ENCODE measurements at regions not wholly inside any gene's neighbourhood (a gene's known extent, or its start where the extent isn't known, plus 50 kb on each side); places are given as distances from the start of the nearest gene placed in this dataset.
"Not testable (repeated sequence)": the region's sequence is repeated elsewhere in the genome, so short reads cannot be mapped to it uniquely, and the experiment has no call there.

GRCh38 chr3:117003501-117003900 lies 293.9 kb downstream of the TUSC7 start:
- DNase-seq (ENCODE audit: low spot score), result no peak

- no peak for DNase-seq (ENCODE audit: low spot score)
Measured at GRCh38 chr3:117005274-117005673, 295.7 kb downstream of the TUSC7 start.

DNA sequence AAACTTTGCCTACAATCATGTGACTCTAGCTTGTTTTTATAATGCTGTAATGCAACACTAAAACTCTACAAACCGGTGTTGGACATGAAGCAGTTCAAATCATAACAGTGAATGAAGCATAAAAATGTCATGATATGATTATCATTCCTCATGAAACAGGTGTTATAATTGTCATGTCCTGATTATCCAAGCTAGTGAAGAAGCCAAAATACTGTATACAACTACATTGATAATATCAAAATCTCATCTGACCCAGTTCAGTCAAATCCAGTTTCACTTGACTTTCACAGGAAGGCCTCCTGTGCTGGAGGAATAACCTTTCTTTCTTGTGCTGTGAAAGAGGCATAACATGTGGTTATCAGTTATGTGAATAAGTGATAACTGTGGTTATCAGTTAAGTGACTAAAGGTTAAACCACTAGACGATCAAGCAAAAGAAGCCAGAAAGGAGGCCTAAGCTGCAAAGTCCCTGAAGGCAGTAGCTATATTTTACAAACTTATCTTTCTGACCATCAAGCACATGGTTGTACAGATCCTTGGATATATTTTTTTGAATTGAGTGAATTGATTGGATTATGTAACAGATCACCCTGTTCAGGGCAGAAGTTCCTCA lies 296.4 kb downstream of the TUSC7 start:
- DNase-seq (ENCODE audit: low spot score), result no peak

DNA sequence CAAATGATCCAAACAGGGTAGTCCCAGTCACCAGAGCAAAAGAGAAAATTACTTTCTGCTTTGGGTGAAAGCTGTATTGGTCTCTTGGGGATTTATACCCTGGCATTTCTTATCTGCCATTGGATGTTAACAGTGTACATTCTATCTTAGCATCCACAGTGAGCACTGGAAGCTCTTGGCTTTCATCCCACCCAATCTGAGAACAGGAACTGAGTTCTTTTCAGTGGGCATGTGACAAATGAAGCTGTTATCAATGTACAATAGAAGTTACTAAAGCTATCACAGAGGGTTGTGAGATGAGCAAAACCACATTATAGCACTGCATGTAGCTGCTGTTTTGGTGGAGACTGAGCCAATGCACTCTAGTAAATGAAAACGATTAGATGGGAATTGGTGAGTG lies 300.7 kb downstream of the TUSC7 start:
- no peak for DNase-seq (ENCODE audit: low spot score)

DNA sequence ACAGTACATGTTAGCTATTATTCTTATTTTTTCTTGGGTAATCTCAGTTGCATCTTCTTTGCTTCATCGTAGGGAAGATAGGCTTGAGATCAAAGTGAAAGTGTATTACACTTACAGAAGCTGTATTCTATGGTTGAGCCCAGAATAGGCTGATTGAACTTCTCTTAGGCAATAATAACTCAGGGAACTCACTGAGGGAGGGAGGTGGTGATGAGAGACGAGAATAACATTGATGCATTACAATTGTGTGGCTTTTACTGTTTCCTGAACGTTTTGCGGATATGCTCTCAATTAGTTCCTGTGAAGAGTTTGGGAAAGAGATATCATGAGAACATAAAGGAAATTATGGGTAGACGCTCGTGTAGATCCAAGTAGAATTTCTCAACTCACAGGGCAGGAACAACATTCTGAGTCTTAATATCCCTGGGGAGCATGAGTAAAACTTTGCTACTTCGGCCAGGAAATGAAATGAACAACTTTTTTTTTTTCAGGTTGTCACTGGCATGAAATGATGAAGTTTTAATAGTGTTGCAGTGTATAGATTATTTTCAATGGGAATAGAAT lies 302.2 kb downstream of the TUSC7 start:
- no peak for DNase-seq (ENCODE audit: low spot score)

DNA sequence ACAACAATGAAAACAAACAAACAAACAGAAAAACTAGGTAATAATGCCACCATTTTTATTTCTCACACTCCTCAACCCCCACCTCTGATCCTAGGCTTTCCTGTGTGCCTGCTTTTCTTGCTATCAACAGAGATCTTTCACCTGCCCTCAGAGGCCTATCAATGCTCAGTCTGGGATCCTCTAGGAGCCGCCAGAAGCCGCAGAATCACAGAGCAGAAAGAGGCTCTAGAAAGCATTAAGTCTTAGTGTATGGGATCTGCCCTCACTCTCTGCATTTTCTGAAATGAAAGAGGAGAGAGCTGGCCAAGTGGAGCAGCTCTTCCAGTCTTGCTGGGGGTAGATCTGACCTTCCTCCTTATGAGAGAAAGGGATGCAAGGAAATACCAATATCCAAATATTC lies 306.8 kb downstream of the TUSC7 start:
- DNase-seq (ENCODE audit: low spot score), result peak; percentile 11

DNA sequence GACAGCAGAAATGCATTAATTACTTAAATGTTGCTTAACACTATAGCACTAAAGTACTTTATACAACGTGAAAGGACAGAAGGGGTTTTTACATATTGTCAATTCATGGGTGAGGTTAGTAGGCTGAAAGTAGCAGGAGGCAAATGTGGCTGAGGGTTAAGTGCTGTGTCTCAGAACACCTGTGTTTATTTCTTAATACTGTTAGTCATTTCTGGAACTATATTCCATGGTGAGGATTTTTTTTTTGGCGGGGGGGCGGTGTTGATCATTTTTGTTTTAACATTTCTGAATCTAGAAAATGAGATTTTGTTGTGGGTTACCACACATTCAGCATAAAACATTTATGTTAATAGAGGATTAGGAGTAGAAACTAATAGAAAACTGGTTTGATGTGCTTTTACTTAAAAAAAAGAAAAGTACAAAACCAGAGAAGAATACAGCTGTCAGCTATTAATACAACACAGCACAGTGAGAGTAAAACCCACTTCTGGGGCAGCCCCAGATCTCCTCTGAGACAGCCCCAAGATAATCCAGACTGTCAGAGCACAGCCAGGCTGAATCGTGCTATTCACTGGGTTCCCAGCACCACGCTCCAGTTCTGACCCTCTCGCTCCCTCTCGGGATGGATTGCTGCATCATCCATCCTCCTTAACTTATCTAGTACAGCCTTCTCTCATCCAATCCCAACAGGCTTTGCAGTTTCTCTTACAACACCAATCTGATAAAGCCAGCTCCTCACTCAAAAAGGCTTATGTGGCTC lies 307.7 kb downstream of the TUSC7 start:
- DNase-seq (ENCODE audit: low spot score), result no peak

GRCh38 chr3:117018655-117019054 lies 309.1 kb downstream of the TUSC7 start:
- DNase-seq (ENCODE audit: low spot score), result no peak

DNA sequence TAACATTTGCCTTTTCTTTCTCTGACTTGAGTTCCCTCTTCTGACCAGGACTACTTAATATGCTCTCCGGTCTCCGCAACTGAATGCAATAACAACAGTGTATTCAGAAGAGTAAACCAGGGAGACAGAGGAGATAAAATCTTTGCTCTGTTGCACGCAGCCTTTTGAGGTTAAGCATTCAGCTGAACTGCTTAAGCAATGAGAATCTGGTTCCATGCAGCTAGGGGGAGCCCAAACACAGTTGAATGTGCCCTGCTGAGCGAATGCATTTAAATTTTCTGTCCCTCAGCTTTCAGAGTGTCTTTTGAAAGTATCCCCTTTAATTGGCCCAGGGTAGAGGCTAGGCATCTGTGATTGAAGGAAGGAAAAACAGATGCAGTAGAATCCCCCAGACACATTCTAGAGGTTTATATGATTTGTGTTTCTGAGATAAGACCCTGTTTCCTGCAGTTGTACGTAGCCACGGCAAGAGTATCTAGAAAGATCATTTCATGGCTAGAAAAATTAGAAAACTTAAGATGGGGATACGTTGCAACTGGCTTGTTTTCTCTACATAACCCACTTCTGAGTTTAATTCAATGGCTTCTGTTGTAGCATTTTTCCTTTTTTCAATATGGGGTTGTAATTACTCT lies 309.6 kb downstream of the TUSC7 start:
- peak; percentile 48 for DNase-seq (ENCODE audit: low spot score)

GRCh38 chr3:117026401-117026800 lies 316.8 kb downstream of the TUSC7 start:
- no peak for DNase-seq (ENCODE audit: low spot score)

DNA sequence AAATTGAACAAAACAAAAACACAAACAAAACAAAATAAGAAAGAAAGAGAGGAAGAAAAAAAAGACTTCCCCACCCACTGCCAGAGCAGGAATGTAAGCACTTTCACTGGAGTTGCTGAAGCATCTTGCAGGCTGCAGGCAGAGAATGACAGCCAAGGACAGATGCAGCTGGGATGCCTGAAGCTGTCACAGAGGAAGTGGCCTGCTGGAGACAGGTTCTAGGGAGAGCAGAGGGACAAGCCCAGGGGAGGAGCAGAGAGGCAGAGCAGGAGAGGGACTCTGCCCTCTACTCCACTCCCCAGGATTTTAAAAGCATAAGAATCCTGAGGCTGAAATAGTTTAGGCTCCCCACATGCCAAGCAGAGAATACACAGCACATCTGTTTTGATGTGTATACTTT lies 326.2 kb downstream of the TUSC7 start:
- DNase-seq (ENCODE audit: low spot score), result no peak

DNA sequence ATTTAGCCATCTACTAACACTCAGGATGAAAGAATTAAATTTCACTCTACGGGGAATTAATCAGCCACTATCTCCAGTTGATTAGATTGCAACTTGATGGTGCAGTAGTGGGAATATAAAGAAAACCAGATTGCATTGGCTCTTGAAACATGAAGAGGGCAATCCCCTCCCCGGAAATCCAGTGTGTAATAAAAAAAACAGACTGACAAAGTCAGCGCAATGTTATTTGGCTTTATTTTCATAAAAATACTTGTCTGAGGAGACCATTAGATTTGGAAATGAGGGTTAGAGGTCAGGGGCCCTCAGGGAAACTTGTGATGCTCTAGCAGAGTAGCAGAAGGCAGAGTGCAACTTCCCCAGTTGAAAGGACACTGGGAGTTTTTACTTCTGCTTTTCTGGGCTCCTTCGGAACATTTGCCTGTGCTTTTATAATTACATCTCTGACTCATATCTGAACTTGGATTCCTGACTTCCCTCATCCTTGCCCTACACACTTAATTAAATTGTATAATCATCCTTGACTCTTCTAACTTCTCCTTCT lies 326.8 kb downstream of the TUSC7 start:
- DNase-seq (ENCODE audit: low spot score), result no peak

GRCh38 chr3:117045143-117045542 lies 335.6 kb downstream of the TUSC7 start:
- peak; percentile 36 for DNase-seq (ENCODE audit: low spot score)

GRCh38 chr3:117047951-117048705 lies 338.5 kb downstream of the TUSC7 start:
- DNase-seq (ENCODE audit: low spot score), result no peak

DNA sequence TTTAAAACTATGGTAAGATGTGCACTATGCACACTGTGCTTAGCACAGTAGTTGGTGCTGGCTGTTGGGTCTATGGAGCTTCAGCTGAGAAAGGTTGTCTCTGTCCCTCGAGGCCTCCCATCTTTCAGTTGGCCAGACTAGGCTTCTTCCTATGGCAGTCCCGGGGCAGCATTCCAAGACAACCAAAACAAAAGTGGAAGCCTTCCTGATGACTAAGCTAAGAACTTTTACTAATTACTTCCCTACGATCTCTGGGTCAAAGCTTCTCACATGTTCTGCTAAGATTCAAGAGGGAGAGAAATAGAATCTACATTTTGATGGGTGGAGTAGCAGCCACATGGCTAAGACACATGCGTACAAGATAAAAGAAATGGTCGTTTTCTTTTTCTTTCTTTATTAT lies 342.8 kb downstream of the TUSC7 start:
- no peak for DNase-seq (ENCODE audit: low spot score)

DNA sequence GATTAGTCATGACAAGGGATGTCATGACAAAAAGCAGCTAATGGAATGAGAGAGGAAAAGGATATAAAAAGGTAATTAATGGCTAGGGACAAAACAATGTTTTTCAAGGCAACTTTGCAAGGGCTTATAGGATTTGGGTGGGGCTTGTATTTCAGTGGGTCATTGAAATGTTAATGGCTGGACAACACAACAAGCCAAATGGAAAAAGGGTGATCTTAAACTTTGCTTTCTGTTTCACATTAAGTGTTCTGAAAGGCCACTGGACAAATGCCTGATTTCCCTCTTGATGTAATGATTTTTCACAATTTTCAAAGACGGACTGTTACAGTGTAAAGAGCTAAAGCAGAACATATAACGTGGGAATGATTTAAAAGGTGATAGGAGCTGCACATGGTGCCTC lies 345.0 kb downstream of the TUSC7 start:
- DNase-seq (ENCODE audit: low spot score), result no peak

DNA sequence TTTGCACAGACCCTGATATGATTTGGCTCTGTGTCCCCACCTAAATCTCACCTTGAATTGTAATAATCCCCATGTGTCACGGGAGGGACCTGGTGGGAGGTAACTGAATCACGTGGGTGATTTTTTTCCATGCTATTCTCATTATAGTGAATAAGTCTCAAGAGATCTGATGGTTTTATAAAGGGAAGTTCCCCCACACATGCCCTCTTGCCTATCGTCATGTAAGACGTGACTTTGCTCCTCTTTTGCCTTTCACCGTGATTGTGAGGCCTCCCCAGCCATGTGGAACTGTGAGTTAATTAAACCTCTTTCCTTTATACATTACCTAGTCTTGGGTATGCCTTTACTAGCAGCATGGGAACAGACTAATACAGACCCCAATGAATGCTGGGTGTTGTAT lies 347.4 kb downstream of the TUSC7 start:
- not testable (repeated sequence) for DNase-seq (ENCODE audit: low spot score)

DNA sequence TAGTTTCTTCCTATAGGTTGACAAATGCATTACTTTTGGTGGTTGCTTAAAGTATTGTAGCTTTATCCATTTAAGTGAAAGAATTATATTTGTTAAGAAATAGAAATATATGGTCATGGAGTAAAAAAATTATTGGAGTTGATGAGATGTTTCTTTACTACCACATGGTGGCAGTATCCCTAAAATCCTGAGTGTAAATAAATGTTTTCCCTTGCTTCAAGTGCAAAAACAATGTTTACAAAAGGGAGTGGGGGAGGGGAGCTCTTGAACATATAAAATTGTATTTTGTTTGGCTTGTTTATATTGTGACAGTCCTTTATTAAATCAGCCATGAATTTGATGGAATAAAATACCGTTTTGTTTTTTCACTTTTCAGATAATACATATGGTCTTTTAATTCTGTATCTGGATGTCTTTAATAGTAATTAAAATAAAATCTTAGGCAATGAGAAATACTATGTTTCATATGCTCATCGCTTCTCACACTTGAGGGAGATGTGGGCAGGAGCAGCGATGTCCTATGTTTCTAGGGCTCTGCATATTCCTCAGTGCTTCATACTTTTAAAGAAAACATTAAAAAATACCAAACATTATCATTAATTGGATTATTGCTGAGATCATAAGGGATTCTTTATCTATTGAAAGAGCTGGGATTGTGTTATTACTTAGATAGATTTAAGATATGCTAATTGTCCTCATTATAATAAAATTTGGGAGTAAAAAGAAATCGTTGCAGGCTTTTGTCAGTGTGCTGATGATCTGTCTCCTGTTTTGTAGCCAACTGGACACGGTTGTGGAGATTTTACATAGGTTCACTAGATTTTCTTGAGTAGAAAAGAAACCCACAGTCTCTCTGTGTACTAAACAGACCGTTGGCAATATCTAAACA lies 349.7 kb downstream of the TUSC7 start:
- no peak for DNase-seq (ENCODE audit: low spot score)

- DNase-seq (ENCODE audit: low spot score), result no peak
Measured at GRCh38 chr3:117059956-117060270, 350.3 kb downstream of the TUSC7 start.

DNA sequence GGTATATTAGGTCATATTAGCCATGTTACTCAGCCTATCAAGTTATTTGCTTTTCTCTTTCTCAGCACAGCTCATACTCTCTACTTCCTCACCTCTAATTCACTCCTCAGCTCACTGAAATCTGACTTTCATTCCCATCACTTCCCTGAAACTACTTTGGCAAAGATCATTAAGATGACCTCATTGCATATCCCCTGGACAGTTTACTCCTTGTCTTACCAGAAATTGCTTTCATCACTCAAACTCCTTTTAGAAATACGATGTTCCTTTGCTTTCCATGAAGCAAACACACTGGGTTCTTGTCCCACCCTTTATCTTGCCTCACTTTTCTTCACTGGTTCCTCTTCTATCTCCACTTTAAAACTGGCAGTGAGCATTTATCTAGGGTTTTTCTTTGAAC lies 354.4 kb downstream of the TUSC7 start:
- DNase-seq (ENCODE audit: low spot score), result no peak

- DNase-seq (ENCODE audit: low spot score), result no peak
Measured at GRCh38 chr3:117068301-117068700, 358.7 kb downstream of the TUSC7 start.

Measured in iPS-NIHi11 (cell line).